OCI-LY1 (cell line): ENCODE measurements at regions not wholly inside any gene's neighbourhood (a gene's known extent, or its start where the extent isn't known, plus 50 kb on each side); places are given as distances from the start of the nearest gene placed in this dataset.

Experiments
- H2AFZ ChIP-seq: fragments of 200-600 bp; sonication (generic), shearing (Covaris generic); 2 replicates; pipeline ENCODE4 v1.6.0; 2014; ENCODE audit warnings: antibody characterized with exemption, mild to moderate bottlenecking, low read length
- H3F3A ChIP-seq: fragments of 200-600 bp; sonication (generic), shearing (Covaris generic); 2 replicates; pipeline ENCODE4 v1.6.0; 2014; ENCODE audit warnings: mild to moderate bottlenecking, antibody characterized with exemption, low read length, moderate library complexity; ENCODE audit not compliant: insufficient read depth
- H3K27ac ChIP-seq: fragments of 200-600 bp; sonication (generic); 2 replicates; pipeline ENCODE4 v1.5.1; 2014; ENCODE audit warnings: low read length, mixed run types, mild to moderate bottlenecking, low read depth; ENCODE audit not compliant: poor library complexity, severe bottlenecking
- H3K27me3 ChIP-seq: fragments of 200-600 bp; sonication (generic); 2 replicates; pipeline ENCODE4 v1.6.0; 2014; ENCODE audit warnings: antibody characterized with exemption, mild to moderate bottlenecking, low read length, moderate library complexity; ENCODE audit not compliant: insufficient read depth
- H3K36me3 ChIP-seq: fragments of 200-600 bp; sonication (generic); 2 replicates; pipeline ENCODE4 v1.6.1; 2014; ENCODE audit warnings: mild to moderate bottlenecking, antibody characterized with exemption, low read length, moderate library complexity, mixed read lengths; ENCODE audit not compliant: insufficient read depth
- H3K4me1 ChIP-seq: fragments of 200-600 bp; sonication (generic); 2 replicates; pipeline ENCODE4 v1.5.1; 2014; ENCODE audit warnings: mild to moderate bottlenecking, low read length, moderate library complexity; ENCODE audit not compliant: insufficient read depth, severe bottlenecking
- H3K4me2 ChIP-seq: fragments of 200-600 bp; sonication (generic), shearing (Covaris generic); 2 replicates; pipeline ENCODE4 v1.6.1; 2014; ENCODE audit warnings: low read length
- H3K4me3 ChIP-seq: fragments of 200-600 bp; sonication (generic); 2 replicates; pipeline ENCODE4 v1.5.1; 2014; ENCODE audit warnings: low read length, low read depth, mild to moderate bottlenecking, mixed read lengths; ENCODE audit not compliant: poor library complexity, severe bottlenecking
- H3K79me2 ChIP-seq: fragments of 200-600 bp; shearing (Covaris generic); 2 replicates; pipeline ENCODE4 v1.6.1; 2016; ENCODE audit warnings: mixed run types, low read length, mixed read lengths; ENCODE audit not compliant: insufficient read depth
- H3K9ac ChIP-seq: fragments of 200-600 bp; sonication (generic), shearing (Covaris generic); 2 replicates; pipeline ENCODE4 v1.6.1; 2014; ENCODE audit warnings: mild to moderate bottlenecking, low read length, mixed read lengths
- H3K9me2 ChIP-seq: fragments of 200-600 bp; sonication (generic), shearing (Covaris generic); 2 replicates; pipeline ENCODE4 v1.6.1; 2014; ENCODE audit warnings: low read depth, mild to moderate bottlenecking, low read length, mixed read lengths
- H3K9me3 ChIP-seq: fragments of 200-600 bp; shearing (Covaris generic); 2 replicates; pipeline ENCODE4 v1.6.1; 2014; ENCODE audit warnings: low read length, mixed read lengths
- H4K20me1 ChIP-seq: fragments of 200-600 bp; sonication (generic), shearing (Covaris generic); 2 replicates; pipeline ENCODE4 v1.6.0; 2016; ENCODE audit warnings: mild to moderate bottlenecking, low read length; ENCODE audit not compliant: insufficient read depth
- CTCF ChIP-seq: fragments of 200-600 bp; sonication (generic), shearing (Covaris generic); IDR thresholded peaks from 2 replicates; pipeline ENCODE4 v1.5.1; 2017; ENCODE audit warnings: mild to moderate bottlenecking, antibody characterized with exemption, low read length, moderate library complexity, mixed read lengths
- EZH2 ChIP-seq: fragments of 200-600 bp; sonication (generic), shearing (Covaris generic); IDR thresholded peaks from 2 replicates; pipeline ENCODE4 v1.8.0; 2017; ENCODE audit warnings: borderline replicate concordance, mixed run types, mild to moderate bottlenecking, antibody characterized with exemption, low read length, moderate library complexity, mixed read lengths

- H4K20me1 ChIP-seq = no peaks in the 10 kb centered on the region
- H3K4me1 ChIP-seq = no peaks in the 10 kb centered on the region
- no peak overlapping the region for H3K4me3 ChIP-seq
- H3F3A ChIP-seq = no peaks in the 10 kb centered on the region
- no peaks in the 10 kb centered on the region for H3K79me2 ChIP-seq
- H3K4me2 ChIP-seq = no peak overlapping the region
- H3K27me3 ChIP-seq = no peaks in the 10 kb centered on the region
- H3K27ac ChIP-seq = no peak overlapping the region
- H2AFZ ChIP-seq = no peak overlapping the region
- H3K36me3 ChIP-seq = no peaks in the 10 kb centered on the region
- no peaks in the 10 kb centered on the region for H3K9me2 ChIP-seq
- TF ChIP-seq EZH2 (no peak), CTCF (no peak)
- H3K9ac ChIP-seq = no peak overlapping the region
- no peaks in the 10 kb centered on the region for H3K9me3 ChIP-seq
These were observed 1072.4 kb upstream of the EEF2KMT start for GRCh38 chr16:6170022-6170421.

GRCh38 chr16:6165330-6165979, 1067.9 kb upstream of the EEF2KMT start:
- H3K9me3 ChIP-seq = no peaks in the 10 kb centered on the region
- no peaks in the 10 kb centered on the region for H3K27me3 ChIP-seq
- no peak overlapping the region for H2AFZ ChIP-seq
- H3K9ac ChIP-seq = no peak overlapping the region
- no peaks in the 10 kb centered on the region for H3K79me2 ChIP-seq
- H3K4me1 ChIP-seq = no peaks in the 10 kb centered on the region
- no peak overlapping the region for H3K4me3 ChIP-seq
- H3K36me3 ChIP-seq = no peaks in the 10 kb centered on the region
- H3K4me2 ChIP-seq = no peak overlapping the region
- TF ChIP-seq CTCF (peak; percentile 24; the same call in 1 of the 2 replicates), EZH2 (no peak)
- H4K20me1 ChIP-seq = no peaks in the 10 kb centered on the region
- no peaks in the 10 kb centered on the region for H3F3A ChIP-seq
- no peaks in the 10 kb centered on the region for H3K9me2 ChIP-seq
- no peak overlapping the region for H3K27ac ChIP-seq

GRCh38 chr16:6160871-6161270, 1063.3 kb upstream of the EEF2KMT start:
- H2AFZ ChIP-seq = no peak overlapping the region
- H3K4me2 ChIP-seq = no peak overlapping the region
- no peak overlapping the region for H3K27ac ChIP-seq
- H3K4me3 ChIP-seq = no peak overlapping the region
- H3K9me2 ChIP-seq = no peaks in the 10 kb centered on the region
- no peaks in the 10 kb centered on the region for H3K4me1 ChIP-seq
- H3F3A ChIP-seq = no peaks in the 10 kb centered on the region
- H3K79me2 ChIP-seq = no peaks in the 10 kb centered on the region
- H3K27me3 ChIP-seq = no peaks in the 10 kb centered on the region
- H3K9ac ChIP-seq = no peak overlapping the region
- TF ChIP-seq EZH2 = no peak
- no peak for TF ChIP-seq CTCF
- no peaks in the 10 kb centered on the region for H3K36me3 ChIP-seq
- H3K9me3 ChIP-seq = no peaks in the 10 kb centered on the region
- no peaks in the 10 kb centered on the region for H4K20me1 ChIP-seq
